ENCODE measurements at regions not wholly inside any gene's neighbourhood (a gene's known extent, or its start where the extent isn't known, plus 50 kb on each side); places are given as distances from the start of the nearest gene placed in this dataset.
"Not testable (repeated sequence)": the region's sequence is repeated elsewhere in the genome, so short reads cannot be mapped to it uniquely, and the experiment has no call there.

GRCh38 chr1:166684669-166685068, 154.6 kb upstream of the POGK start:
- not testable (repeated sequence) for TF ChIP-seq EZH2 (IDR thresholded peaks at IDR 0.05; ENCODE audit: insufficient read depth, poor library complexity, severe bottlenecking); EZH2phosphoT487 (IDR thresholded peaks at IDR 0.05; ENCODE audit: insufficient read depth, low read depth)

Data from GM23248 (cell line).